ENCODE measurements at regions not wholly inside any gene's neighbourhood (a gene's known extent, or its start where the extent isn't known, plus 50 kb on each side); places are given as distances from the start of the nearest gene placed in this dataset.
"Not testable (repeated sequence)": the region's sequence is repeated elsewhere in the genome, so short reads cannot be mapped to it uniquely, and the experiment has no call there.

DNA sequence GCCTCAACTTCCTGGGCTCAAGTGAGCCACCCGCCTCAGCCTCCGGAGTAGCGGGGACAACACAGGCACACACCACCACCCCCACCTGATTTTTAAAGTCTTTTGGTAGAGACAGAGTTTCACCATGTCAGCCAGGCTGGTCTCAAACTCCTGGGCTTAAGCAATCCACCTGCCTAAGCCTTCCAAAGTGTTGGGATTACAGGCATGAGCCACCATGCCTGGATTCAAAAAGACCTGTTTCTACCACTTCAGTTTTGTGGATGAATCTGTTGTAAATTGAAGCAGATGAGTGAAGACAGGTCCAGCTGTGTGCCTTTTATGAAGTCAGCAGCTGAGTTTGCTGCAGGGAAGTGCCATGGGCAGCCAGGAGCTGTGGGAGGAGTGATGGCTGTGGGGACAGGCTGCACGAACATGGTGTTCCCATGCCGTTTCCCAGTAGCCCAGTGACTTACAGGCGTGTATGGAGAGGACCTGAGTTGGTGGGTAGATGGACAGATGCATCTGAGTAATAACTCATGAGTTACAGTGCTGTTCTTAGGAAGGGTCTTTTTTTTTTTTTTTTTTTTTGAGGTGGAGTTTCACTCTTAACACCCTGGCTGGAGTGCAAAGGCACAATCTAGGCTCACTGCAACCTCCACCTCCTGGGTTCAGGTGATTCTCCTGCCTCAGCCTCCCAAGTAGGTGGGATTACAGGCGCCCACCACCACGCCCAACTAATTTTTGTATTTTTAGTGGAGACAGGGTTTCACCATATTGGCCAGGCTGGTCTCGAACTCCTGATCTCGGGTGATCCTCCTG is 122.5 kb upstream of the TPTE start:
- H3K36me3 ChIP-seq (ENCODE audit: control insufficient read depth in 2 of 2, insufficient read depth in 2 of 2, low read length in 1 of 2); H3K4me1 ChIP-seq (ENCODE audit: control insufficient read depth in 2 of 2, insufficient read depth in 2 of 2, low read length in 1 of 2); H3K27ac ChIP-seq (ENCODE audit: low read depth in 2 of 2, low read length in 1 of 2); H3K27me3 ChIP-seq (ENCODE audit: control insufficient read depth in 1 of 2, insufficient read depth in 2 of 2, low read length in 2 of 2); H3K4me3 ChIP-seq (ENCODE audit: low read depth in 1 of 2, low read length in 2 of 2): not testable (repeated sequence)
- WGBS, 2 donors, result 81 to 87% methylated on average over 8 of the region's 10 CpGs
- peaks cover 19 to 27% of the 10 kb centered on the region in 2 donors for H3K9me3 ChIP-seq (ENCODE audit: control insufficient read depth in 2 of 2, insufficient read depth in 1 of 2, low read depth in 1 of 2, low read length in 1 of 2)

DNA sequence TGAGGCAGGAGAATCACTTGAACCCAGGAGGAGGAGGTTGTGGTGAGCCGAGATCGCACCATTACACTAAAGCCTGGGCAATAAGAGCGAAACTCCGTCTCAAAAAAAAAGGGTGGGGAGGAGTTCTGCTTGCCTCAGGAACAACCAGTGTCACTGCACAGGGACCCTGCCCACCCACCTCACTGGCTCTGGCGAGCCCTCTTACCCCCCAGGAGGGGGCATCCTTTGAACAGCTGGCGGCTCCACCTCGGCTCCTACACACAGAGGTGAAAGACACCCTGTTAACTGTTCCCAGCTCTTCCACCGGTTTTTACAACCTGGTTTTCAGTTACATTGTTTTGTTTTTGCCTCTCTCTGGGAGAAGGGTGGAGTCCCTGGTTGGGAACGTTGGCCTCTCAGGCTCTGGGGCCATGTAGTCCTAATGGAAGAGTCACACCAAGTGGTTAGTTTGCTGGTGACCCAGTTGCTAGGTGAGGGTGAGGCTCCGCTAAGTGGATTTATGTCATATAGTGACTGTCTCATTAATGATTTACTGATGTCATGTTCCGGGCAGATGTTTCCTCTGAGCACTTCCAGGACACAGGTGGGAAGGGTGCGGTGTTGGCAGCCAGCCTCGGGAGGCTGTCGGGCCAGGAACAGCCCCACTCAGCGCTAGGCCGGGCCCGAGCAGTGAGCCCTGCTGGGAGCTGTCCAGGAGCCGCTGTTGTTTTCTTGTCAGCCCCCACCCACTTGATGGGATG is 120.6 kb upstream of the TPTE start:
- peaks cover 29 to 37% of the 10 kb centered on the region in 2 donors for H3K9me3 ChIP-seq (ENCODE audit: control insufficient read depth in 2 of 2, insufficient read depth in 1 of 2, low read depth in 1 of 2, low read length in 1 of 2)
- H3K4me1 ChIP-seq (ENCODE audit: control insufficient read depth in 2 of 2, insufficient read depth in 2 of 2, low read length in 1 of 2); H3K27ac ChIP-seq (ENCODE audit: low read depth in 2 of 2, low read length in 1 of 2); H3K27me3 ChIP-seq (ENCODE audit: control insufficient read depth in 1 of 2, insufficient read depth in 2 of 2, low read length in 2 of 2); H3K4me3 ChIP-seq (ENCODE audit: low read depth in 1 of 2, low read length in 2 of 2); H3K36me3 ChIP-seq (ENCODE audit: control insufficient read depth in 2 of 2, insufficient read depth in 2 of 2, low read length in 1 of 2): not testable (repeated sequence)
- 76 to 79% methylated on average over 18 of the region's 18 CpGs for WGBS, 2 donors

DNA sequence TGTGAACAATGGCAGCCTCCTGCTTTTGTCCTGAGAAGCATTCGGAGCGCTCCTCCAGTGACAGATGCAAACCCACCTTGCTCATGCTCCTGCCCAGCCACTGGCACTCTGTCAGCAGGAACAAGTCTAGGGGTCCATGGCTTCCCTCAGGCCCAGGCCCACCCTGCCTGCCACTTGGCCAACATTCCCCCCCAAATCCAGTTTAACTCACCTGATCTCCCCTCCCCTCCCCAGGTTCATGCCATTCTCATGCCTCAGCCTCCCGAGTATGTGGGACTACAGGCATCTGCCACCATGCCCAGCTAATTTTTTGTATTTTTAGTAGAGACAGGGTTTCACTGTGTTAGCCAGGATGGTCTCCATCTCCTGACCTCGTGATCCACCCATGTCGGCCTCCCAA is 118.9 kb upstream of the TPTE start:
- H3K9me3 ChIP-seq (ENCODE audit: control insufficient read depth in 2 of 2, insufficient read depth in 1 of 2, low read depth in 1 of 2, low read length in 1 of 2), result peaks cover 27 to 37% of the 10 kb centered on the region in 2 donors
- WGBS, 2 donors, result 71 to 77% methylated on average over 5 of the region's 5 CpGs
- not testable (repeated sequence) for H3K27me3 ChIP-seq (ENCODE audit: control insufficient read depth in 1 of 2, insufficient read depth in 2 of 2, low read length in 2 of 2); H3K4me1 ChIP-seq (ENCODE audit: control insufficient read depth in 2 of 2, insufficient read depth in 2 of 2, low read length in 1 of 2); H3K36me3 ChIP-seq (ENCODE audit: control insufficient read depth in 2 of 2, insufficient read depth in 2 of 2, low read length in 1 of 2); H3K4me3 ChIP-seq (ENCODE audit: low read depth in 1 of 2, low read length in 2 of 2); H3K27ac ChIP-seq (ENCODE audit: low read depth in 2 of 2, low read length in 1 of 2)

DNA sequence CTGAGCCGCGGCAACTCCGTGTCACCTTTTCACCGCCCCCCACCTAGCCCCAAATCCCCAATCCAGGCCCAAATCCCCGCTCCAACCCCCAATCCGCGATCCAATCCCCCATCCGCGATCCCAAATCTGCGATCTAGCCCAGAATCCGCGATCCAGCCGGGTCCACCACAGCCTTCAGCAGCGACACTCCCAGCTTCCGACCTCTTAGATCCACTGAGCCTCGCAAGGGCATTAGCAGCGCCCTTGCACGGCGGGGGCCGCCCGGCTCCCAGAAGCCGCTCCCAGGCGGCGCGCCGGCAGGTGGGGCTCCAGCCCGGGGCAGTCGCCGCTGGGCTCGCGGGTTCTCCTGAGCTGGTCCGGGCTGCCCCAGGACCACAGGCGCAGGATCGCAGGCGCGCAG is 116.1 kb upstream of the TPTE start:
- not testable (repeated sequence) for H3K36me3 ChIP-seq (ENCODE audit: control insufficient read depth in 2 of 2, insufficient read depth in 2 of 2, low read length in 1 of 2); H3K4me3 ChIP-seq (ENCODE audit: low read depth in 1 of 2, low read length in 2 of 2); H3K27ac ChIP-seq (ENCODE audit: low read depth in 2 of 2, low read length in 1 of 2); H3K27me3 ChIP-seq (ENCODE audit: control insufficient read depth in 1 of 2, insufficient read depth in 2 of 2, low read length in 2 of 2); H3K4me1 ChIP-seq (ENCODE audit: control insufficient read depth in 2 of 2, insufficient read depth in 2 of 2, low read length in 1 of 2)
- WGBS, 2 donors, result 72 to 79% methylated on average over 36 of the region's 36 CpGs
- peaks cover 25 to 35% of the 10 kb centered on the region in 2 donors for H3K9me3 ChIP-seq (ENCODE audit: control insufficient read depth in 2 of 2, insufficient read depth in 1 of 2, low read depth in 1 of 2, low read length in 1 of 2)

DNA sequence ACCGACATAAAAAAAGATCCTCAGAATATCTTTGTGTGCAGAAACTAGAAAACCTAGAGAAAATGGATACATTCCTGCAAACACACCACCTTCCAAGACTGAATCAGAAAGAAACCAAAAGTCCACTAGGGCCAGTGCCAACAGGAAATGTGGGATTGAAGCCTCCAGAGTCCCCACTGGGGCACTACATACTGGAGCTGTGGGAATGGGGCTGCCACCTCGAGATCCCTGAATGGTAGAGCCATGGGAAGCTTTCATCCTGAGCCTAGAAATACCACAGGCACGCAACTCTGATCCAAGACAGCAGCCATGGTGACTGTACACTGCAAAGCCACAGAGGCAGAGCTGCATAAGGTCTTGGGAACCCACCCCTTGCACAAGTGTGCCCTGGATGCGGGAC is 111.6 kb upstream of the TPTE start:
- 35 to 38% methylated on average over 3 of the region's 4 CpGs for WGBS, 2 donors
- not testable (repeated sequence) for H3K27ac ChIP-seq (ENCODE audit: low read depth in 2 of 2, low read length in 1 of 2); H3K4me3 ChIP-seq (ENCODE audit: low read depth in 1 of 2, low read length in 2 of 2); H3K4me1 ChIP-seq (ENCODE audit: control insufficient read depth in 2 of 2, insufficient read depth in 2 of 2, low read length in 1 of 2); H3K27me3 ChIP-seq (ENCODE audit: control insufficient read depth in 1 of 2, insufficient read depth in 2 of 2, low read length in 2 of 2); H3K36me3 ChIP-seq (ENCODE audit: control insufficient read depth in 2 of 2, insufficient read depth in 2 of 2, low read length in 1 of 2)
- H3K9me3 ChIP-seq (ENCODE audit: control insufficient read depth in 2 of 2, insufficient read depth in 1 of 2, low read depth in 1 of 2, low read length in 1 of 2), result peaks cover 21 to 23% of the 10 kb centered on the region in 2 donors

DNA sequence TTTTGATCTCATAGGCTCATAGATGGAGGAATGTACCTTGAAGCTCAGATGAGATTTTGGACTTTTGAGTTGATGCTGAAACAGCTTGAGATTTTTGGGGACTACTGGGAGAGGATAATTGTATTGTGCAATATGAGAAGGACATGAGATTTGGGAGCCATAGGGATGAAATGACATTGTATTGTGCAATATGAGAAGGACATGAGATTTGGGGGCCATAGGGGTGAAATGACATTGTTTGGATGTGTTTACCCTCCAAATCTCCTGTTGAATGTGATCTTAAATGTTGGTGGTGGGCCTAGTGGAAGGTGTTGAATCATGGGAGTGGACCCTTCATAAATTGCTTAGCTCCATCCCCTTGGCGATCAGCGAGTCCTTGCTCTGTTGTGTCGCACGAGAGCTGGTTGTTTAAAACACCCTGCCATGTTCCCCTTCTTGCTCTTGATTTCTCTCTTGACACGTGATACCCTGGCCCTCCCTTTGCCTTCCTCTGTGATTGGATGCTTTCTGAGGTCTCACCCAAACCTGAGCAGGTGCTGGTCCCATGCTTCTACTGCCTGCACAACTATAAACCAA is 110.9 kb upstream of the TPTE start:
- not testable (repeated sequence) for H3K27ac ChIP-seq (ENCODE audit: low read depth in 2 of 2, low read length in 1 of 2); H3K4me1 ChIP-seq (ENCODE audit: control insufficient read depth in 2 of 2, insufficient read depth in 2 of 2, low read length in 1 of 2); H3K36me3 ChIP-seq (ENCODE audit: control insufficient read depth in 2 of 2, insufficient read depth in 2 of 2, low read length in 1 of 2); H3K4me3 ChIP-seq (ENCODE audit: low read depth in 1 of 2, low read length in 2 of 2); H3K27me3 ChIP-seq (ENCODE audit: control insufficient read depth in 1 of 2, insufficient read depth in 2 of 2, low read length in 2 of 2)
- H3K9me3 ChIP-seq (ENCODE audit: control insufficient read depth in 2 of 2, insufficient read depth in 1 of 2, low read depth in 1 of 2, low read length in 1 of 2), result peaks cover 18 to 23% of the 10 kb centered on the region in 2 donors
- 60 to 67% methylated on average over 5 of the region's 5 CpGs for WGBS, 2 donors

DNA sequence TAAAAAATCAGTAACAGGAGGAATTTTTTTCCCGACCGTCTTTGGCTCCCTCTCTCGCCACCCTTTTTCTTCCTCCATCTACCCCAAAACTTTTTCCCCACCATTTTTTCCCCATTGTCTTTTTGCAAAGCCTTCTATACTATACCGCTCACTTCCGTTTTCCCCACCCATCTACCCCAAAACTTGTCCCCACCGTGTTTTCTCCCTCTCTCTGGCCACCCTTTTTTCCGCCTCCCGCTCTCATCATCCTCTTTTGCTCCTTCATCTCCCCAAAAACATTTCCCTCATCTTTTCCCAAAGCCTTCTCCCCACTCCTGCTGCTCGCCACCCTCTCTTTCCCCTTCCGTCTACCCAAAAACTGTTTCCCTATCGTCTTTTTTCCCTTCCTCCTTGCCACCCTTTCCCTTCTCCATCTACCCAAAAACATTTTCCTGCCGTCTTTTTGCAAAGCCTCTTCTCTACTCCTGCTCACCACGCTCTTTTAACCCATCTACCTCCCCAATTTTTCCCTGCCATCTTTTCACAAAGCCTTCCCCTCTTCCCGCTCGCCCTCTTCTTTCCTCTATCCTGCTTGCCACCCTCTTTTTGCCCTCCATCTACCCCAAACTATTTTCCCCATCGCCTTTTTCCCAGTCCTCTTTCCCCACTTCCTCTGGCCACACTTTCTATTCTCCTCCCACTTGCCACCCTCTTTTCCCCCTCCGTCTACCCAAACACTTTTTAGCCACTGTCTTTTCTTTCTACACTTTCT is 109.4 kb upstream of the TPTE start:
- H3K9me3 ChIP-seq (ENCODE audit: control insufficient read depth in 2 of 2, insufficient read depth in 1 of 2, low read depth in 1 of 2, low read length in 1 of 2), result peaks cover 20 to 23% of the 10 kb centered on the region in 2 donors
- not testable (repeated sequence) for H3K27ac ChIP-seq (ENCODE audit: low read depth in 2 of 2, low read length in 1 of 2); H3K4me3 ChIP-seq (ENCODE audit: low read depth in 1 of 2, low read length in 2 of 2); H3K4me1 ChIP-seq (ENCODE audit: control insufficient read depth in 2 of 2, insufficient read depth in 2 of 2, low read length in 1 of 2); H3K27me3 ChIP-seq (ENCODE audit: control insufficient read depth in 1 of 2, insufficient read depth in 2 of 2, low read length in 2 of 2); H3K36me3 ChIP-seq (ENCODE audit: control insufficient read depth in 2 of 2, insufficient read depth in 2 of 2, low read length in 1 of 2)
- 72 to 73% methylated on average over 16 of the region's 17 CpGs for WGBS, 2 donors

DNA sequence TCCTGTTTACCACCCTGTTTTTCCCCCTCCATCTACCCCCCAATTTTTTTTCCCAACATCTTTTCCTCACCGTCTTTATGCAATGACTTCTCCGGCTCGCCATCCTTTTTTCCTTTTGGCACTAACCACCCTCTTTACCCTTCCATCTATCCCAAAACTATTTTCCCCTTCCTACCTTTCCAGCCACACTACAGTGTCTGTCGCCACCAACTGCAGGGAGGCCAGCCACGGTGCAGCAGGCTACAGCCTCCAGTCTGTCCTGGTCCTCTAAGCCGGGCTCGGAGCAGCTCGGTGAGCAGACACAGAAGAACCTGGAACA is 108.5 kb upstream of the TPTE start:
- H3K27ac ChIP-seq (ENCODE audit: low read depth in 2 of 2, low read length in 1 of 2); H3K4me3 ChIP-seq (ENCODE audit: low read depth in 1 of 2, low read length in 2 of 2); H3K36me3 ChIP-seq (ENCODE audit: control insufficient read depth in 2 of 2, insufficient read depth in 2 of 2, low read length in 1 of 2); H3K4me1 ChIP-seq (ENCODE audit: control insufficient read depth in 2 of 2, insufficient read depth in 2 of 2, low read length in 1 of 2); H3K27me3 ChIP-seq (ENCODE audit: control insufficient read depth in 1 of 2, insufficient read depth in 2 of 2, low read length in 2 of 2): not testable (repeated sequence)
- H3K9me3 ChIP-seq (ENCODE audit: control insufficient read depth in 2 of 2, insufficient read depth in 1 of 2, low read depth in 1 of 2, low read length in 1 of 2), result peaks cover 23% of the 10 kb centered on the region in 2 donors
- 82 to 83% methylated on average over 8 of the region's 8 CpGs for WGBS, 2 donors

DNA sequence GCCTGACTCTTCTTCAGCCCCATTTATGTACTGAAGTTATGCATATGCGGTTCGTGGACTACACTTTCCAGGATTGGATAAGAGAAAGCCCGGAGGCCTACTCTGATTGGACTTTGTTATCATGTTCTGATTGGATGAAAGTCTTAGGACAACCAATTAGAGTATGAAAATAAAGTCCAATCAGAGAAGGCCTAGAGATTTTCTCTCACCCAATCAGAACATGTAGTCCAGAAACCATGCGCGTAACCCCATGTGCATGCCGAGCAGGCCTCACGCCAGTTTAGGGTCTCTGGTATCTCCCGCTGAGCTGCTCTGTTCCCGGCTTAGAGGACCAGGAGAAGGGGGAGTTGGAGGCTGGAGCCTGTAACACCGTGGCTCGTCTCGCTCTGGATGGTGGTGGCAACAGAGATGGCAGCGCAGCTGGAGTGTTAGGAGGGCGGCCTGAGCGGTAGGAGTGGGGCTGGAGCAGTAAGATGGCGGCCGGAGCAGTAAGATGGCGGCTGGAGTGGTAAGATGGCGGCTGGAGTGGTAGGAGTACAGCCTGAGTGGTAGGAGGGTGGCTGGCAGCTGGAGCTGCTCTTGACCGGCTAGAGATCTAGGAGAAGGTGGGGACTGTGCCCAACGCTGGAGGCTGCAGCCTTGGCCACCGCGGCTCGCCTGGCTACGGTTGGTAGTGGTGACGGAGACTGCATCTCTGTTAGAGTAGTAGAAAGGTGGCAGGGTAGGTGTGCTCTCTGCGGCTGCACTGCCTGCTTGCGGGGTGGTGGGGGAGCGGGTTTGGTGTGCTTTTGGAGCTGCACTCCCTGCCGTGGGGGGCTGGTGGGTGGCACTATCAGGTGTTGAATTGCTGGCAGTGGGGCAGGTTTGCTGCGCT is 107.9 kb upstream of the TPTE start:
- not testable (repeated sequence) for H3K36me3 ChIP-seq (ENCODE audit: control insufficient read depth in 2 of 2, insufficient read depth in 2 of 2, low read length in 1 of 2); H3K4me1 ChIP-seq (ENCODE audit: control insufficient read depth in 2 of 2, insufficient read depth in 2 of 2, low read length in 1 of 2); H3K27ac ChIP-seq (ENCODE audit: low read depth in 2 of 2, low read length in 1 of 2); H3K4me3 ChIP-seq (ENCODE audit: low read depth in 1 of 2, low read length in 2 of 2); H3K27me3 ChIP-seq (ENCODE audit: control insufficient read depth in 1 of 2, insufficient read depth in 2 of 2, low read length in 2 of 2)
- 83 to 88% methylated on average over 31 of the region's 31 CpGs for WGBS, 2 donors
- peaks cover 23 to 26% of the 10 kb centered on the region in 2 donors for H3K9me3 ChIP-seq (ENCODE audit: control insufficient read depth in 2 of 2, insufficient read depth in 1 of 2, low read depth in 1 of 2, low read length in 1 of 2)

All from esophagus (tissue), 2 donors.